GM12878 (cell line): ENCODE measurements at regions not wholly inside any gene's neighbourhood (a gene's known extent, or its start where the extent isn't known, plus 50 kb on each side); places are given as distances from the start of the nearest gene placed in this dataset.

Experiments used
- ATAC-seq: fragments of 200-7000 bp; cut with Tn5 transposase; 3 replicates; pipeline ENCODE4 v1.9.1; 2020; ENCODE audit warnings: mild to moderate bottlenecking, moderate library complexity
- BruUV-seq: library from RNA; stranded (reverse); fragments of 400-500 nt; replicated peaks from 2 replicates; lab custom pipeline; 2021; lab: Mats Ljungman, UMichigan
- CTCF ChIA-PET: fragments of 300-600 bp; sonication (Branson Sonifier 250); formaldehyde crosslinking; extraction: SDS; loops from one replicate; lab custom pipeline; 2021; ENCODE audit warnings: inconsistent platforms; lab: Yijun Ruan, JAX
- POLR2A ChIA-PET: fragments of 350-600 bp; formaldehyde crosslinking; extraction: SDS; loops from one replicate; lab custom pipeline; 2021; ENCODE audit warnings: inconsistent platforms; lab: Charles Lee
- RAD21 ChIA-PET: fragments of 300-600 bp; sonication (Branson Sonifier 250); formaldehyde crosslinking; loops from one replicate; lab custom pipeline; 2023; ENCODE audit warnings: antibody characterized with exemption; ENCODE audit not compliant: unreplicated experiment; lab: Charles Lee
- SMC1A ChIA-PET: fragments of 300-600 bp; sonication (Branson Sonifier 250); formaldehyde crosslinking; loops from one replicate; lab custom pipeline; 2023; ENCODE audit not compliant: unreplicated experiment, uncharacterized antibody; lab: Charles Lee
- DNase-seq: peaks from one replicate; pipeline ENCODE4 v3.0.0-alpha.2; 2011; ENCODE audit warnings: low read depth, low spot score
- FAIRE-seq: peaks from 3 replicates; lab custom pipeline; 2011; peaks lifted over from hg19 to GRCh38; lab: Jason Lieb, UNC
- H2AFZ ChIP-seq: 2 replicates; pipeline ENCODE4 v1.6.0; 2011; ENCODE audit warnings: low read depth, low read length, control low read depth; ENCODE audit not compliant: control insufficient read depth
- H3K27ac ChIP-seq: 2 replicates; pipeline ENCODE4 v1.5.1; 2011; ENCODE audit warnings: control low read depth; ENCODE audit not compliant: control insufficient read depth, insufficient read depth
- H3K27me3 ChIP-seq, 2 experiments: replicated peaks in 1 of 2; 2 replicates each; pipeline versions ENCODE4 v1.6.0 to v1.6.1; 2011; ENCODE audit warnings: low read length in 1 of 2; ENCODE audit not compliant: control insufficient read depth in 2 of 2, insufficient read depth in 2 of 2
- H3K36me3 ChIP-seq, 2 experiments: 2 replicates each; pipeline ENCODE4 v1.5.1; 2011; ENCODE audit warnings: low read length in 1 of 2; ENCODE audit not compliant: control insufficient read depth in 2 of 2, insufficient read depth in 2 of 2
- H3K4me1 ChIP-seq: 2 replicates; pipeline ENCODE4 v1.6.1; 2011; ENCODE audit warnings: mild to moderate bottlenecking, low read length, moderate library complexity, mixed read lengths; ENCODE audit not compliant: control insufficient read depth, insufficient read depth
- H3K4me2 ChIP-seq: 2 replicates; pipeline ENCODE4 v1.6.0; 2011; ENCODE audit warnings: control low read depth; ENCODE audit not compliant: control insufficient read depth, insufficient read depth
- H3K4me3 ChIP-seq: fragments of 200-600 bp; sonication (generic); 2 replicates; pipeline ENCODE4 v1.5.1; 2016
- H3K79me2 ChIP-seq: 2 replicates; pipeline ENCODE4 v1.6.0; 2011; ENCODE audit warnings: low read length; ENCODE audit not compliant: control insufficient read depth, insufficient read depth
- H3K9ac ChIP-seq: 2 replicates; pipeline ENCODE4 v1.8.0; 2011; ENCODE audit warnings: low read length, control low read depth, mixed read lengths; ENCODE audit not compliant: control insufficient read depth, insufficient read depth
- H3K9me3 ChIP-seq: replicated peaks from 3 replicates; pipeline ENCODE4 v1.5.1; 2011; ENCODE audit warnings: mild to moderate bottlenecking, low read length; ENCODE audit not compliant: control insufficient read depth, insufficient read depth
- H4K20me1 ChIP-seq: 2 replicates; pipeline ENCODE4 v1.6.0; 2011; ENCODE audit not compliant: control insufficient read depth, insufficient read depth
- ATF7 ChIP-seq: fragments of 450-650 bp; IDR thresholded peaks from 2 replicates; pipeline ENCODE4 v1.6.1; 2016; ENCODE audit warnings: low read depth, mild to moderate bottlenecking
- BCL11A ChIP-seq: IDR thresholded peaks from 2 replicates; pipeline ENCODE4 v1.6.1; 2011; ENCODE audit warnings: low read depth, low read length
- BRCA1 ChIP-seq: IDR thresholded peaks from 2 replicates; pipeline ENCODE4 v1.6.1; 2011; ENCODE audit warnings: low read depth, low read length, improper control_type of control experiment
- JUNB ChIP-seq: IDR thresholded peaks from 2 replicates; pipeline ENCODE4 v1.6.1; 2016; ENCODE audit warnings: antibody characterized with exemption, mild to moderate bottlenecking
- RAD51 ChIP-seq: fragments of 450-650 bp; IDR thresholded peaks from 2 replicates; pipeline ENCODE4 v1.6.1; 2016; ENCODE audit warnings: moderate library complexity, mild to moderate bottlenecking, inconsistent platforms
- RELB ChIP-seq: fragments of 450-650 bp; IDR thresholded peaks from 2 replicates; pipeline ENCODE4 v1.6.1; 2017; ENCODE audit warnings: low read depth, mild to moderate bottlenecking, moderate library complexity
- SIX5 ChIP-seq: IDR thresholded peaks from 2 replicates; pipeline ENCODE4 v1.6.1; 2011; ENCODE audit warnings: mild to moderate bottlenecking, low read depth, low read length, moderate library complexity; ENCODE audit not compliant: severe bottlenecking
- TAF1 ChIP-seq: IDR thresholded peaks from 2 replicates; pipeline ENCODE4 v1.6.1; 2011; ENCODE audit warnings: mild to moderate bottlenecking, low read depth, low read length, borderline replicate concordance
- ZNF687 ChIP-seq: fragments of 450-650 bp; IDR thresholded peaks from 2 replicates; pipeline ENCODE4 v1.6.1; 2017; ENCODE audit warnings: mild to moderate bottlenecking, moderate library complexity
- ZSCAN29 ChIP-seq: fragments of 450-650 bp; IDR thresholded peaks from 2 replicates; pipeline ENCODE4 v1.6.1; 2017; ENCODE audit warnings: mild to moderate bottlenecking, moderate library complexity
- WGBS: methylation state at CpG from one replicate; pipeline ENCODE4 v1.1.6; 2016; ENCODE audit warnings: low lambda C conversion rate; ENCODE audit not compliant: insufficient replicate concordance, insufficient coverage; ENCODE audit errors: missing lambda C conversion rate; 5-methylcytosine and 5-hydroxymethylcytosine counted together
- in situ Hi-C: fragments of 300-500 bp; cut with MboI; formaldehyde crosslinking; loops from 9 replicates; pipeline ENCODE4 v1.14.3; 2018; ENCODE audit warnings: mixed read lengths
- intact Hi-C: fragments of 100-400 bp; cut with micrococcal nuclease; formaldehyde crosslinking; loops from one replicate; pipeline ENCODE4 v1.14.2; 2022; ENCODE audit not compliant: unreplicated experiment

DNA sequence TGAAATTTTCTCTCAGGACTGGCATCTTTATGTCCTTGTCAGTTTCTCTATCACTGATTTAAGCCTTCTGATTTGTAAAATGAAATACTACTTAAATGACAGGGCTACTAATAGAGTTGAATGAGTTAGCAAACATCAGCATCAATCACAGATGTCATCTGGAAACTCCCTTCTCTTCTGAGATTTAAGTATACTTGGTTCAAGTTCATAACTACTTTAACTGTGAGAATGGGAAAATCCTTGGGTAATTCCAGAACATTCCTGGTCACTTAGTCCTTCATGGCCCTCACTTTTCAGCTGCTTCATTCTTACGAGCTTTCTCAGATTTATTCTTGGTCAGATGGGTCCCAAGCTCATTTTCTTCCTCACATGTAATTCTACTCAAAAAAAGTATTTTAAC is 1655.3 kb upstream of the FLRT2 start (continued):
- TF ChIP-seq RELB (peak; percentile 96), BCL11A (0 out of 2 replicates have a peak, but pooled peaks have one; percentile 18), JUNB (peak; percentile 16; the same call in 1 of the 2 replicates), ATF7 (0 out of 2 replicates have a peak, but pooled peaks have one; percentile 35)

- H2AFZ ChIP-seq = no peak overlapping the region
- H3K36me3 ChIP-seq = no peaks in the 10 kb centered on the region
- CTCF ChIA-PET = no interaction called here
- in situ Hi-C loops = no loop called here
- intact Hi-C loops = no loop called here
- SMC1A ChIA-PET = interaction anchor here (1.2 kb wide), 1 partner anchor 10 kb away, joined by 6 read pairs; no protein-coding TSS in a partner anchor
- no peaks in the 10 kb centered on the region for H3K79me2 ChIP-seq
- DNase-seq = no peak
- H3K4me1 ChIP-seq = no peaks in the 10 kb centered on the region
- peak; percentile 57 for ATAC-seq
- H3K27ac ChIP-seq = no peak overlapping the region
- H3K27me3 ChIP-seq = no peaks in the 10 kb centered on the region
- H3K4me2 ChIP-seq = no peak overlapping the region
- no peak for FAIRE-seq
- RAD21 ChIA-PET = interaction anchor here (1.0 kb wide), 1 partner anchor 18 kb away, joined by 3 read pairs; no protein-coding TSS in a partner anchor
- TF ChIP-seq SIX5 (no peak), BRCA1 (no peak), TAF1 (no peak), ZSCAN29 (no peak), RAD51 (0 out of 2 replicates have a peak, but pooled peaks have one; percentile 13), ZNF687 (0 out of 2 replicates have a peak, but pooled peaks have one; percentile 49)
- no peak overlapping the region for H3K4me3 ChIP-seq
- H3K9ac ChIP-seq = no peak overlapping the region
- no peaks in the 10 kb centered on the region for H4K20me1 ChIP-seq
- H3K9me3 ChIP-seq = no peaks in the 10 kb centered on the region
- BruUV-seq = no TSS peak
- POLR2A ChIA-PET = no interaction called here
- 33% methylated on average over 1 of the region's 1 CpG for WGBS
Measured at GRCh38 chr14:83883732-83884131, 1646.2 kb upstream of the FLRT2 start.
